Stimulated activated CD4-positive, alpha-beta T cell treated with anti-CD3 and anti-CD28 coated beads, Interleukin-15, amount 100 ng/mL, for 24 hours (primary cell): ENCODE measurements at regions not wholly inside any gene's neighbourhood (a gene's known extent, or its start where the extent isn't known, plus 50 kb on each side); places are given as distances from the start of the nearest gene placed in this dataset.
"Not testable (repeated sequence)": the region's sequence is repeated elsewhere in the genome, so short reads cannot be mapped to it uniquely, and the experiment has no call there.

Source experiments
- DNase-seq: peaks from one replicate; pipeline ENCODE4 v3.0.0-alpha.2; 2020

GRCh38 chr1:99481-99880, 352.0 kb downstream of the OR4F29 start:
- not testable (repeated sequence) for DNase-seq

- not testable (repeated sequence) for DNase-seq
Measured at GRCh38 chr1:98811-99210, 352.7 kb downstream of the OR4F29 start.

GRCh38 chr1:91279-91678, 360.2 kb downstream of the OR4F29 start:
- not testable (repeated sequence) for DNase-seq

GRCh38 chr1:88110-88509, 363.4 kb downstream of the OR4F29 start:
- not testable (repeated sequence) for DNase-seq

GRCh38 chr1:79152-79551, 372.3 kb downstream of the OR4F29 start:
- not testable (repeated sequence) for DNase-seq

- not testable (repeated sequence) for DNase-seq
Measured at GRCh38 chr1:65119-65518, 386.4 kb downstream of the OR4F29 start, which contains the start of gene OR4F5. Gene OR4F5 (plus strand): TSS chr1:65419.

GRCh38 chr1:56014-56531, 395.4 kb downstream of the OR4F29 start:
- DNase-seq: not testable (repeated sequence)

- DNase-seq: not testable (repeated sequence)
Measured at GRCh38 chr1:53182-53581, 398.3 kb downstream of the OR4F29 start.

GRCh38 chr1:41965-42466, 409.5 kb downstream of the OR4F29 start:
- DNase-seq: not testable (repeated sequence)

- not testable (repeated sequence) for DNase-seq
Measured at GRCh38 chr1:41197-41596, 410.3 kb downstream of the OR4F29 start.

GRCh38 chr1:29183-29582, 422.3 kb downstream of the OR4F29 start:
- DNase-seq: not testable (repeated sequence)

GRCh38 chr1:17298-17697, 434.2 kb downstream of the OR4F29 start:
- peak; percentile 1 for DNase-seq

- DNase-seq: peak; percentile 4
Measured at GRCh38 chr1:16025-16424, 435.5 kb downstream of the OR4F29 start.

GRCh38 chr1:9941-10717, 441.3 kb downstream of the OR4F29 start:
- DNase-seq: peak; percentile 16
